Mucosa of descending colon (tissue), 3 donors: ENCODE measurements at regions not wholly inside any gene's neighbourhood (a gene's known extent, or its start where the extent isn't known, plus 50 kb on each side); places are given as distances from the start of the nearest gene placed in this dataset.

Experiments
- ATAC-seq: fragments of 200-7000 bp; cut with Tn5 transposase; one replicate; pipeline ENCODE4 v1.9.1; 2020; ENCODE audit warnings: mild to moderate bottlenecking, moderate library complexity
- DNase-seq, 3 donors: peaks; one replicate each; pipeline ENCODE4 v3.0.0-alpha.2; 2020
- H3K36me3 ChIP-seq: fragments of 200-600 bp; one replicate; pipeline ENCODE4 v1.8.0; 2021; ENCODE audit warnings: low read depth, mild to moderate bottlenecking
- H3K4me1 ChIP-seq: fragments of 200-600 bp; one replicate; pipeline ENCODE4 v1.8.0; 2021; ENCODE audit warnings: low read depth, mild to moderate bottlenecking
- H3K4me3 ChIP-seq: fragments of 200-600 bp; one replicate; pipeline ENCODE4 v1.8.0; 2021; ENCODE audit warnings: mild to moderate bottlenecking
- H3K9me3 ChIP-seq: fragments of 200-600 bp; one replicate; pipeline ENCODE4 v1.8.0; 2021; ENCODE audit warnings: mild to moderate bottlenecking
- CTCF ChIP-seq: fragments of 200-600 bp; IDR thresholded peaks from one replicate; pipeline ENCODE4 v1.8.0; 2022; ENCODE audit warnings: antibody characterized with exemption, mild to moderate bottlenecking
- intact Hi-C, 2 donors: fragments of 100-400 bp; cut with DNase I in 1 of 2; cut with micrococcal nuclease in 1 of 2; formaldehyde crosslinking; loops; one replicate each; pipeline versions ENCODE4 v1.11.0 to v1.11.1; 2022; cut with DNase I, micrococcal nuclease
- donor health status: DM: no; HTN: no; CAD: no; lungs with moderate emphysema.
- donor health status: DM: no; HTN: no; CAD: no.
- donor health status: DM: no; HTN: yes; CAD: no.

DNA sequence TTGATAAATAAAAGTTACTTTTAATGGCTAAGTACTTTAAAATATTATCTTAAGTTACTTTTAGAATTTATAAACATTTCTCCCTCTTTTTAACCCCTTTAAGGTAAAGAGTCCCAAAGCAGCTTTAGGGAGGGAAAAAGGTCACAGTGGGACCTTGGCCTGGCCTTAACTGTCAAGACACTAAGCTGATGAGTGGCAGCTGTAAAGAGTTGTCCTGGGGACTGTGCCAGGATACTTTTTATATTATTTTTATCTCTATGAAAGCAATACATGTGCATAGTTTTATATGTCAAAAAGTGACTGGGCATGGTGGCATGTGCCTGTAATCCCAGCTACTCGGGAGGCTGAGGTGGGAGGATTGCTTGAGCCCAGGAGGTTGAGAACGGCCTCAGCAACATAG is 94.2 kb upstream of the RESF1 start:
- no peaks in the 10 kb centered on the region for H3K36me3 ChIP-seq
- H3K4me3 ChIP-seq = no peak overlapping the region
- ATAC-seq (no peak), DNase-seq (no peak)
- no peak for TF ChIP-seq CTCF
- H3K4me1 ChIP-seq = no peaks in the 10 kb centered on the region
- H3K9me3 ChIP-seq = no peaks in the 10 kb centered on the region
- intact Hi-C loops = no loop called here

DNA sequence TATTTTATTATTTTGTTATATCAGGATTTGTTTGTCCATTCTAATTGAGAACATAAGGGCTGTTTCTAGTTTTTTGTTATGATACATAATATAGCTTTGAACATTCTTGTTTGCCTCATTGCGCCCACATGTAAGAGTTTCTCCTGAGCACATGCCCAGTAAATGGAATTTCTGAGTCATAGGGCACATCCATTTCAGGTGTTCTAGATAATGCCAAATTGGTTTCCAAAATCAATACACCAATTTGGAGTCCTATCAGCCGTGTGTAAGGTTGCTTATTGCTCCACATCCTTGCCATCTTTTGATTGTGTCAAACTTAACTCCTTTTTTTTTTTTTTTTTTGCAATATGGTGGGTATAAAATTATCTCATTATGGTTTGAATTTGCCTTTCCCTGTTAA is 97.9 kb upstream of the RESF1 start:
- Histone ChIP-seq H3K4me3 (no peak overlapping the region), H3K4me1 (no peaks in the 10 kb centered on the region), H3K36me3 (no peaks in the 10 kb centered on the region), H3K9me3 (no peaks in the 10 kb centered on the region)
- no peak for DNase-seq
- no peak for ATAC-seq
- TF ChIP-seq CTCF = no peak
- intact Hi-C loops = no loop called here

DNA sequence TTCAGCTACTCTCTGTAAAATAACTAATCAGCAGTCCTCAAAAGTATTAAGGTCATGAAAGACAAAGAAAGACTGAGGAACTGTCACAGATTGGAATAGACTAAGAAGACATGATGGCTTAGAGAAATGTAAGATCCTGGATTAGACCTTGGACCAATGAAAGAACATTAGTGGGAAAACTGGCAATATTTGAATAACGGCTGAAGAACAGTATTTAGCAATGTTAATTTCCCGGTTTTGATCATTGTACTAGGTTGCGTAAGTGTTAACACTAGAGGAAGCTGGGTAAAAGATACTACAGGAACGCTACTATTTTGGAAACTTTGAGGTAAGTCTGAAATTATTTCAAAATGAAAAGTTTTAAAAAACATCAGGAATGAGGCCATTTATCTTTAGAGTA is 98.8 kb upstream of the RESF1 start:
- Histone ChIP-seq H3K36me3 (no peaks in the 10 kb centered on the region), H3K4me1 (no peaks in the 10 kb centered on the region), H3K9me3 (no peaks in the 10 kb centered on the region), H3K4me3 (no peak overlapping the region)
- TF ChIP-seq CTCF = no peak
- DNase-seq (no peak), ATAC-seq (no peak)
- intact Hi-C loops = no loop called here

DNA sequence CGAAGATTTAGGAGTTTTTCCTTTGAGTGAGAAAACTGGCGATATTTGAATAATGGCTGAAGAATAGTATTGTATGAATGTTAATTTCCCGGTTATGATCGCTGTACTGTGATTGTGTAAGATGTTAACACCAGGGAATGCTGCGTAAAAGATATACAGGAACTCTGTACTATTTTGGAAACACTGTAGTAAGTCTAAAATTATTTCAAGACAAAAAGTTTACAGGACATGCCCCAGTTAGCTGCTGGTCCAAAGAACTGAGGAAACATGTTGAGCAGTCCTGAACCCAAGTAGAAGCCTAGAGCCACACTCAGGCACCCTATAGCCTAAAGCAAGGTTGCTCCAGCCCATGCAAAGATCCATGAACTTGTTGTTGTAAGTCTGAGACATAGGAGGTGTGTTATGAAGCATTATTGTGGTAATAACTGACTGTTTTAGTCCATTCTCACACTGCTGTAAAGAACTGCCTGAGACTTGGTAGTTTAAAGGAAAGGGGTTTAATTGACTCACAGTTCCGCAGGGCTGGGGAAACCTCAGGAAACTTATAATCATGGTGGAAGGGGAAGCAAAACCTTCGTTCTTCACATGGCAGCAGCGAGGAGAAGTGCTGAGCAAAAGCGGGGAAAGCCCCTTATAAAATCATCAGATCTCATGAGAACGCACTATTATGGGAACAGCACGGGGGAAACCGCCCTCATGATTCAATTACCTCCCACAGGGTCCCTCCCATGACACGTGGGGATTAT is 99.8 kb upstream of the RESF1 start:
- Histone ChIP-seq H3K36me3 (no peaks in the 10 kb centered on the region), H3K4me3 (no peak overlapping the region), H3K4me1 (no peaks in the 10 kb centered on the region), H3K9me3 (no peaks in the 10 kb centered on the region)
- intact Hi-C loops = no loop called here
- TF ChIP-seq CTCF = no peak
- ATAC-seq = peak; percentile 31
- DNase-seq = no peak

- DNase-seq (no peak), ATAC-seq (no peak)
- TF ChIP-seq CTCF = no peak
- H3K4me3 ChIP-seq = no peak overlapping the region
- H3K36me3 ChIP-seq = no peaks in the 10 kb centered on the region
- H3K4me1 ChIP-seq = no peaks in the 10 kb centered on the region
- H3K9me3 ChIP-seq = peaks cover 15% of the 10 kb centered on the region
- intact Hi-C loops = no loop called here
These were observed 103.8 kb upstream of the RESF1 start for GRCh38 chr12:31855427-31855826.

DNA sequence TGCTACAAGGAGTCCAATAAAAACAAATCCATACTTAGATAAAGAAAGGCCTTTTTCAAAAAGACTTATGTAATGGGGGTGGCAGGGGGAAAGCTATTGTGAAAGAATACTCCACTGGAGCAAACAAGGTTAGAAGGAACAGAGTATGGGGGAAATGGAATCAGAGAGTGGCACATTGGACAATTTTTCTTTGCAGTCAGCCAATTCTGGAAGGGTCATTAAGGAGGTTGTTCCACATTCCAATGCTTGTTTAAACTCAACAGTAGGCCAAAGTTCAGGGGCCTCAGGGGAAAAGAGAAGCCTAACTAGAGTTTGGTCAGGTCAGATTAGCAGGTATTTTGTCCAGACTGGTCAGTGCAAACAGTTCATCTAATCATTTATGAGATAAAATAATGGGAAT is 105.2 kb upstream of the RESF1 start:
- intact Hi-C loops = no loop called here

More for the DNA sequence above, 105.2 kb upstream of the RESF1 start:
- Histone ChIP-seq H3K36me3 (no peaks in the 10 kb centered on the region), H3K9me3 (peaks cover 27% of the 10 kb centered on the region), H3K4me1 (no peaks in the 10 kb centered on the region), H3K4me3 (no peak overlapping the region)
- ATAC-seq (no peak), DNase-seq (no peak)
- TF ChIP-seq CTCF = no peak
